Sigmoid colon (tissue), 4 donors: ENCODE measurements at regions not wholly inside any gene's neighbourhood (a gene's known extent, or its start where the extent isn't known, plus 50 kb on each side); places are given as distances from the start of the nearest gene placed in this dataset.

ENCODE experiments used
- POLR2A ChIP-seq, 2 donors: fragments of 450-650 bp; IDR thresholded peaks; one replicate each; pipeline ENCODE4 v1.6.1; 2016; ENCODE audit warnings: antibody characterized with exemption in 2 of 2, mild to moderate bottlenecking in 2 of 2, moderate library complexity in 2 of 2
- POLR2AphosphoS5 ChIP-seq, 4 donors: sonication (generic); formaldehyde crosslinking; IDR thresholded peaks; one replicate each; pipeline ENCODE4 v1.6.1; 2017; ENCODE audit warnings: antibody characterized with exemption in 4 of 4
- TF ChIP-seq, protein P1 (sequence below), 4 experiments: fragments of 450-650 bp in 3 of 4; fragments of 200-600 bp in 1 of 4; IDR thresholded peaks; one replicate each; pipeline ENCODE4 v1.5.1; 2016 to 2019; ENCODE audit warnings: antibody characterized with exemption in 4 of 4, mild to moderate bottlenecking in 3 of 4, moderate library complexity in 2 of 4

GRCh38 chr6:12485226-12485764 is 195.1 kb downstream of the EDN1 start:
- TF ChIP-seq, protein P1, sequence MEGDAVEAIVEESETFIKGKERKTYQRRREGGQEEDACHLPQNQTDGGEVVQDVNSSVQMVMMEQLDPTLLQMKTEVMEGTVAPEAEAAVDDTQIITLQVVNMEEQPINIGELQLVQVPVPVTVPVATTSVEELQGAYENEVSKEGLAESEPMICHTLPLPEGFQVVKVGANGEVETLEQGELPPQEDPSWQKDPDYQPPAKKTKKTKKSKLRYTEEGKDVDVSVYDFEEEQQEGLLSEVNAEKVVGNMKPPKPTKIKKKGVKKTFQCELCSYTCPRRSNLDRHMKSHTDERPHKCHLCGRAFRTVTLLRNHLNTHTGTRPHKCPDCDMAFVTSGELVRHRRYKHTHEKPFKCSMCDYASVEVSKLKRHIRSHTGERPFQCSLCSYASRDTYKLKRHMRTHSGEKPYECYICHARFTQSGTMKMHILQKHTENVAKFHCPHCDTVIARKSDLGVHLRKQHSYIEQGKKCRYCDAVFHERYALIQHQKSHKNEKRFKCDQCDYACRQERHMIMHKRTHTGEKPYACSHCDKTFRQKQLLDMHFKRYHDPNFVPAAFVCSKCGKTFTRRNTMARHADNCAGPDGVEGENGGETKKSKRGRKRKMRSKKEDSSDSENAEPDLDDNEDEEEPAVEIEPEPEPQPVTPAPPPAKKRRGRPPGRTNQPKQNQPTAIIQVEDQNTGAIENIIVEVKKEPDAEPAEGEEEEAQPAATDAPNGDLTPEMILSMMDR (IDR thresholded peaks at IDR 0.05): no peak
- TF ChIP-seq POLR2AphosphoS5 (IDR thresholded peaks at IDR 0.05): no peak
- TF ChIP-seq POLR2A (IDR thresholded peaks at IDR 0.05): no peak
